KOPT-K1 (cell line): ENCODE measurements at regions not wholly inside any gene's neighbourhood (a gene's known extent, or its start where the extent isn't known, plus 50 kb on each side); places are given as distances from the start of the nearest gene placed in this dataset.

Experiments
- H3K27ac ChIP-seq: fragments of 200-600 bp; sonication (generic); 2 replicates; pipeline ENCODE4 v1.5.1; 2016; ENCODE audit warnings: antibody characterized with exemption, mild to moderate bottlenecking, low read depth, low read length; ENCODE audit not compliant: poor library complexity, severe bottlenecking
- H3K36me3 ChIP-seq: fragments of 200-600 bp; sonication (generic); 2 replicates; pipeline ENCODE4 v1.5.1; 2017; ENCODE audit warnings: antibody characterized with exemption, mild to moderate bottlenecking, low read length, moderate library complexity; ENCODE audit not compliant: insufficient read depth
- H3K9me3 ChIP-seq: fragments of 200-600 bp; sonication (generic); 2 replicates; pipeline ENCODE4 v1.5.1; 2017; ENCODE audit warnings: antibody characterized with exemption, low read length, mild to moderate bottlenecking; ENCODE audit not compliant: insufficient read depth, poor library complexity, severe bottlenecking

DNA sequence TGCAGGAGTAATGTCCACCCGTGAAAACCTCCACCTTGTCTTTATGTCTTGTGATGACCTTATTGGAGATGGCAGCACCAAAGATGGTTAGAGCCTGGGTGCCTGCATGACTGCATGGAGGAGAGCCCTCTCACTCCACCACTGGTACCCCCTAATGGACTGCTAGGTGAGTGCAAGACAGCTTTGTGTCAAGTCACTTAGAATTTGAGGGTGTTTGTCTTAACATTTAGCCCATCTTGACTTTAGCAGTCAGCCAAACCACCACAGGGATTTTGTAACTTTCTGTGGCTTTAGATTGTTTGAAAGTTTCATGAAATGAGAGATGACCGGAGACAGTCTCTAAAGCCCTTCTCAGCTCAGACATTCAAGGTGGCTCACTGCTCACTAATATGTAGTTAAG, 232.9 kb upstream of the NCAM1 start:
- H3K36me3 ChIP-seq: no peaks in the 10 kb centered on the region
- H3K9me3 ChIP-seq: no peaks in the 10 kb centered on the region
- no peak overlapping the region for H3K27ac ChIP-seq

DNA sequence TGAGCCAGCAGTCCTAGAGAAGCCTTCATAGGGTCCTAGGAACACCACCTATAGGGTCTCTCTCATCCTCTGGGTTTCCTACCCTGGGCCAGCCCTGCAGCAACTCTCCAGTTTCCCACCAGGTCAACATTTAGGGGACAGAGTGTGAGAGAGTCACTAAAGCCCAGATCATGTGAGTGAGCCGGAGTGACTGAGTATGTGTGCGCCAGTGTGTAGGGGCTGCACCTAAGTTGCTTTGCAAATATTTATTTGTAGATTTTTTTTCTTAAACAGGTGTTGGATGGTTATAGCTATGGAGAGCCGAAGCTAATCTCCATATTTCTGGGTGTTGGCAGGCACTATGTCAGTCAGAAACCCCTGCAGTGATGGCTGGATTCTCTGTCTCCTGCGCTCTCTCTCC, 232.5 kb upstream of the NCAM1 start:
- no peak overlapping the region for H3K27ac ChIP-seq
- H3K36me3 ChIP-seq: no peaks in the 10 kb centered on the region
- no peaks in the 10 kb centered on the region for H3K9me3 ChIP-seq

DNA sequence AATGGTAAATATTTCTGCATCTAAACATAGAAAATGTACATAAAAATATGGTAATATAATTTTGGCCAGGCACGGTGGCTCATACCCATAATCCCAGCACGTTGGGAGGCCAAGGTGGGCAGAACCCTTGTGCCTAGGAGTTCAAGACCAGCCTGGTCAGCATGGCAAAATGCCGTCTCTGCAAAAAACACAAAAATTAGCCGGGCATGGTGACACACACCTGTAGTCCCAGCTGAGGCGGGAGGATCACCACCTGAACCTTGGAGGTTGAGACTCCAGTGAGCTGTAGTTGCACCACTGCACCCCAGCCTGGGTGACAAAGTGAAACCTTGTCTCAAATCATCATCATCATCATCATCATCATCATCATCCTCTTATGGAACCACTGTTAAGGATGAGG, 230.6 kb upstream of the NCAM1 start:
- H3K36me3 ChIP-seq: no peaks in the 10 kb centered on the region

DNA sequence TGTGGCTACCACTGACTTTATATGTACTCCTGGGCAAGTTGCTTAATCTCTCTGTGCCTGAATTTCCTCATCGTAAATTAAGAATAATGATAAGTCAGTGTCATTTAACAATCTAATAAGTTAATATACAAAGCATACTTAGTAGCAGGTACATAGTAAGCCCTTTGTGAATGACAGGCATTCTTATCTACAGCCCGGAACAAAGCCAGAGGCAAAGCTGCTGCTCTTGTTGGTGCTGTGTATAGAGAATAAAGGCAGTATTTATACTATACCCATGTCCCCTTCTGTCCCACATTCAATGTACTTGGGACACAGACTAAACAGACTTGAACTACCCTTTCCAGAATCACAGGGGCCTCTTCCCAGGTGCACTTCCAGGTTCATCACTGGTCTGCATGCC, 229.7 kb upstream of the NCAM1 start:
- Histone ChIP-seq H3K9me3 (no peaks in the 10 kb centered on the region), H3K27ac (no peak overlapping the region), H3K36me3 (no peaks in the 10 kb centered on the region)

More for the DNA sequence above, 230.6 kb upstream of the NCAM1 start:
- Histone ChIP-seq H3K27ac (no peak overlapping the region), H3K9me3 (no peaks in the 10 kb centered on the region)

DNA sequence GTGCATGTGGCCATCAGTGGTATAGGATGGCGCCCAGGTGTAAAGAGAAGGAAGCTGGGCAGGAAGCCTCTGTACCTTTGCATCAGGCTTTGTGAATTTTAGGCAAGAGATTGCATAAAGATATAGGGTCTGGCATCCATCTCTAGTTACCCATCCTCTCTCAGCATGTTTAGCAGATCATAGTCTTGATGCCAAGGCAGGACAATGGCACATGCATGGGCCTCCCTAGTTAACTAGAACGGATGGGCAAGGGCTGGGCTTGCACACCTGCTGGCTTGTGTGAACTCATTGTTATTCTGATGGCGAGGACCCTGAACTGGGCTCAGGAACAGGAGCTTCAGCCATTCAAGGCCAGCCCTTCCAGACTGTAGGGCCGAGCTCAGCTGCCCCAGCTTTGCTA, 229.2 kb upstream of the NCAM1 start:
- H3K9me3 ChIP-seq: no peaks in the 10 kb centered on the region
- H3K36me3 ChIP-seq: no peaks in the 10 kb centered on the region
- no peak overlapping the region for H3K27ac ChIP-seq

DNA sequence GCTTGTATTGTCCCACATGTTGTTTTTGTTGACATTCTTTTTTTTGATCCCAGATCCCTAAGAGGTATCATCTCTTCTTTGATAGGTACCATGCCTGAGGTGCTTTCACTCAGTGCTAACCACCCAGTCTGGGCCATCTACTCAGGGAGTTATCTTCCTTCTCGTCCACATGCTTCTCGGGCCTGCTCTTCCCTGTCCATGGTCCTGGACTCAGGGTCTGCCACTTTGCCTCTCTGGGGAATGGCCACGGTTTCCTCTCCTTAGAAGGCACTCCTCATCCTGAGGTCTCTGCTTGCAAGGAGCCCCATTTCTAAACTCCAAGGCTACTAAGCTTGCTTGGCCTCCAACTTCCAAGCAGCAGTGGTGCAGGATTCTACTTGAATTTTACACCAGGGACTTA, 227.0 kb upstream of the NCAM1 start:
- Histone ChIP-seq H3K36me3 (no peaks in the 10 kb centered on the region), H3K27ac (no peak overlapping the region), H3K9me3 (no peaks in the 10 kb centered on the region)

DNA sequence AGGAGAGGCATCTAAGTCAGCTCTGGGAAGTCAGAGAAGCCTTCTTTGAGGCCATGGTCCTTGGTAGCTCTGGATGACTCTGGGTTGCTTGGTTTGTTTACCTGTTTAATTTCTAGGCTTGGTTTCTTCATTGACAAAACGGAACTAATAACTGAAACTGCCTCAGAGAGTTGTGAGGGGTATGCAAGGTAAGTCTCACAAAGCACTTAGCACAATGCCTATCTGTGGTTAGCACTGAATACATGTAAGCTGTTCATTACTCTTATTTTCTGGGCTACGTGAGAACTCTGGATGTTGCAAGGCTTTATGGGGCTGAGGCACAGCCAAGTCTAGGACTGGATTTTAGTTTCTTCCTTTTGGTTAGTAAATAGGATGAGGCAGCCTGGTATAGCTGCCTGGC, 225.8 kb upstream of the NCAM1 start:
- Histone ChIP-seq H3K27ac (no peak overlapping the region), H3K36me3 (no peaks in the 10 kb centered on the region), H3K9me3 (no peaks in the 10 kb centered on the region)

DNA sequence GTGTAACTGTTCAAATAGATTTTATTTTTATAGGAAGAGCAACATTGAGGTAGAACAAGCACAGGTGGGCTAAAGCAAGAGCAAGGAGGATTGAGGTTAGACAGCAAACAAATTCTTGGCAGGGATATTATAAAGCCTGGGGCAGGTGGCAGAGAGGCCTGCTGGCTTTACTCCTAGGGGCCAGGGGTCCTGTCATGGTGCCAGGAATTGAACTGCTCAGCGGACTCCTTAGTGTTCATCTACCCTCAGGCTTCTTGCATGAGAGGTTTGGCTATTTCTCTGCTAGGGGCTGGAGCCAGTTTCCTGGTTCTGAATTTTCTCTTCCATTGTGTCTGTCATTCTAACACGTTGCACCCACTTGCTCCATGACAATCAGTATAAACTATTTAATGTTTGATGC, 217.2 kb upstream of the NCAM1 start:
- Histone ChIP-seq H3K36me3 (no peaks in the 10 kb centered on the region), H3K27ac (no peak overlapping the region), H3K9me3 (no peaks in the 10 kb centered on the region)

DNA sequence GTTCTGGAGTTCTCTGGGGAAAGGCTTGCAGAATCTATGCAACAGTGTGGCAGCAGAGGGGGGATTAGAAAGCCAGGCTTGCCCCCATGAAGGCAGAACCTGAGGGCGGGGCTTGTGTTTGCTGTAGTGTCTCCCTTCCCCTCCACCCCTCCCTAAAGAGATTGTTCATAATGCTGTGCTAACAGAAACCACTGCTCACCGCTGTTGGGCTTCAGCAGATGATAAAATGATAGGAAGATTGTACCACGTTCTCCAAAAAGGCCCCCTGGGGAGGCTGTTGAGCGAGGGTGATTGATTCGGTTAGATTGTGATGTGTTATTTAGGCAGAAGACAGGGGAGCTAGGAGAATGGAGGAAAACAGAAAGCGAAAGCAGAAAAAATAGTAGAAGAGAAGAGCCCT, 215.2 kb upstream of the NCAM1 start:
- Histone ChIP-seq H3K36me3 (no peaks in the 10 kb centered on the region), H3K9me3 (no peaks in the 10 kb centered on the region), H3K27ac (no peak overlapping the region)

DNA sequence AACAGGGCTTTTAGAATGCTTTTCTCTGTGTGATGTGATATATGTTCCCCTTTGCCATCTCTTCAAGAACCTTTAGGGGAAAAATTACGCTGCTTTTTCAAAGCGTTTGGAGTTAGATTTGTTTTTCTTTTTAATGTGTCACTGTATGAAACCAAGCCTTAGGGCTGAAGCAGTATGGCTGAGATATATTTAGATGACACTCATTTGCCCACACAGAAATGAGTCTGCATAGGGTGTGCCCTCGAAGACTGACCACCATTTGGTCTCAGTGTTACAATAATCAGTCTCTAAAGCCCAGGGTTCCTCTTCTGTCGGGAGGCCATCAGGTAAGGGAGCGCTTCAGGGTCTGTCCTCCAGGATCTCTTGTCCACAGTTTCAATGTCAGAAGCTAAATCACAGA, 213.0 kb upstream of the NCAM1 start:
- H3K9me3 ChIP-seq: no peaks in the 10 kb centered on the region
- no peaks in the 10 kb centered on the region for H3K36me3 ChIP-seq
- no peak overlapping the region for H3K27ac ChIP-seq

DNA sequence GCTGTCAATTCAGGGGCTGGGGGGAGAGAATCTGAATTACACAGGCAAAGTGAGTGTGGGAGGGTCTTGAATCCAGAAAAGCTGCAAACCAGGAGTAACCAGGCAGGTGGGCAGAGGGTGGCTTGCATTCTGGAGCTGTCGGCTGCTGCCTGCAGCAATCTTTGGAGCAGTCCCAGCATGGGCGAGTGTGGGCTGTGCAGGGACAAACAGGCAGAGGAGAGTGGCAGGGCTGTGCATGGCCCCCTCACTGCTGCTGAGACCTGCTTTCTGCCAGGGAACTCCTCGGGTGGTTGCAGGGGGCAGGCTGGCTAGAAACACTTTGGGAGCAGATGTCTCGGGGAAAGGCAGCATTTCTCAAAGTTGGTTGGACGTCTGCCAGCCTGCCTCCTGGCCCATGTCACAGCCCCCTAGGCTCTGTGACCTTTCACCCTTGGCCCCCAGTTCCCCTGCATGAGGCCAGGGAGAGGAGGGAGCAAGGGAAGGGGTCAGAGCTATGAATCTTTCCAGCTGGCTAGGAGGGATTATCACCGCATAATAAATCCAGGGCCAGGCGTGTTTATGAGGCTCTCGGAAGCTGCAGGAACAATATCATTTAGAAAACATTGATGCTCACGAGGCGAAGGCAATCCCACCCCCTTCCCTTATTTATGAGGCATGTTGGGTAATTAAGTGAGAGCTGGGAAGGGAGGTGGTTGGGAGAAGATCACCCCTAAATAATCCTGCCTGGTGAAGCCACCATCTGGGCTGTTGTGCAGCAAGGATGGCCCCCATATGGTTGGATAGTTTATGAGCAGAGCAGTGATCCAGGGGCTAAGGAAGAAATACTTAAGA, 212.3 kb upstream of the NCAM1 start:
- no peak overlapping the region for H3K27ac ChIP-seq
- H3K36me3 ChIP-seq: no peaks in the 10 kb centered on the region
- no peaks in the 10 kb centered on the region for H3K9me3 ChIP-seq

DNA sequence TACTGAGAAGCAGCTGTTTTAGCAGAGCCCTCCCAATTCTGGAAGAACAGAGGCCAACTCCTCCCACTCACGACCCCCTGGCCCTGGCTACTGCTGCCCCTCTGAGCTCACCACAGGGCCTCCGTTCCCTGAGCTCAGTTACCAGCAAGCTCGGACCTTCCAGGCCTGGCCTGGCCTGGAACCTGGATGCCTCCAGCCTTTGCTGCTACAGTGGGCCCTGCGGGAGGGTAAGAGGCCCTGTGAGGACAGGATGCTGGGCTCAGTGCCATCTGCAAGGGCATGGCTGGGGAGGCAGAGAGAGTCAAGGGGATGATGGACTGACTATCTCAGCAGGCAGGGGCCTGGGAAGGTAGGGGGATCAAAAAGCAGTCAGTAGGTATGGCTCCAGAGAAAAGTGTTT, 209.9 kb upstream of the NCAM1 start:
- Histone ChIP-seq H3K27ac (no peak overlapping the region), H3K9me3 (no peaks in the 10 kb centered on the region), H3K36me3 (no peaks in the 10 kb centered on the region)

DNA sequence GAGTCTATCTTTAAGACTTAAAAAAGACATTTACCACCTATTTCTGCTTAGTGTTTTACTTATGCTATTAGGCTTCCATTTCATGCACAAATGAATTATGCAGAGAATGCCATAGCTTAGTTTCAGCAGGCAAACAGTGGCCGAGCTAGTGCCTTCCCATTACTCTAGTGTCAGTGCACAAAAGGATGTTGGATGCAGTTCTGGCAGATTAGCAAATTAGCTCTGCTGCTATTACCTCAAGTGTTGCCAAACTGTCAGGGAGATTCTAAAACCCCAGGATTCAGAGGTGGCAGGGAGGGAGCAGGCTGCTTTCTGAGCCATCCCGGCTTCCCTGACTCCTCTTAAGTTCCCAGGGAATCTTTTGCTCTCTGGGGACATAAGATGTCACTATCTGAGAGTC, 209.4 kb upstream of the NCAM1 start:
- Histone ChIP-seq H3K36me3 (no peaks in the 10 kb centered on the region), H3K27ac (no peak overlapping the region), H3K9me3 (no peaks in the 10 kb centered on the region)

DNA sequence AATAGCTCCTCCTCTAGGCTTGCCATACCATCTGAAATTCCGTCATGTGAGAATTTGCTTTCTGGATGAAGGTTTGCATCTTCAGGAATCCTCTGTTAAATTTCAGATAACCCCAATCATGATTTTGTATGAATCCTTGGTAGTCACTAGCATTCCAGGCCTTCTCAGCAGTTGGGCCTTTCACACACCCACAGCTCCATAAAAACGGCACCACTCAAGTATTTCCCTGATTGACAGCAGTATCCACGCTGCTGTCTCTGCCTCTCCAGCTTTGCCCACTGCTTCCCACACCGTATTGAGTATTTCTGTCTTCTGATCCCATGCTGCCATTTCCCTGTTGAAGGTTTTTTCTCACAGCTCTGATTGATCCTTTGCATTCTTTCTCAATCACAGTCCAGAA, 208.7 kb upstream of the NCAM1 start:
- no peak overlapping the region for H3K27ac ChIP-seq
- H3K9me3 ChIP-seq: no peaks in the 10 kb centered on the region
- H3K36me3 ChIP-seq: no peaks in the 10 kb centered on the region

DNA sequence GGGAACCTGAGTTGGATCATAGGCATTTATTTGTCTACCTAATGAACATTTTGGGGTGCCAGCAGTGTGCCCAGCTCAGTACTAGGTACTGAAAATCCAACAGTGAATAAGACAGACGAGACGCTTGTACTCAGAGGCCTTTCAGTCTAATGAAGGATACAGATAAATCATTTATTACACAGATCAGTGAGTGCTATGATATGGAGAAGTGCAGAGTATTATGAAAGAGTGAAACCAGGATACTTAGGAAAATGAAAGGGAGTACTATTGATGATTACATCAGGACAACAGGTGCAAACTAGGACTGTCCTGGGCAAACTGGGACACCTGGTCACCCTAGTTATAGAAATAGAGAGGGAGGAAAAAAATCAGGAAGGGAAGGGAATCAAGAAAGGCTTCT, 207.5 kb upstream of the NCAM1 start:
- Histone ChIP-seq H3K9me3 (no peaks in the 10 kb centered on the region), H3K27ac (no peak overlapping the region), H3K36me3 (no peaks in the 10 kb centered on the region)

DNA sequence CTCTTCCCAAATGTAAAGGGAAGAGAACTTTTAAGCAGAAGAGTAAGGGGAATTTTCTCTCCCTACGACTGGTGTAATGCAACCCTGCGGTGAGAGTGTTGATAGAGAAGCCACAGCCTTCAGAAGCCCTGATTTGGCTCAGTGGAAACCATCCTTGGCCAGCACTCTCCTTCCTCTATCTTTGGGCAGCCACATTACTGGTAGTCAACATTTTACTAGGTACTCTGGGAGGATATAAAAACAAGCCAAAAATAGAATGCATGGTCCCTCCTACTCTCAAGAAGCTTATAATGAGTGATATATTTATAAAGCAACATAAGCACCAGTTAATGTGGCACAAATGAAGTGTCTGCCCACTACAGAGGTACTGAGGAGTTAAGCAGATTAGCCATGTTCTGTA, 201.8 kb upstream of the NCAM1 start:
- Histone ChIP-seq H3K36me3 (no peaks in the 10 kb centered on the region), H3K9me3 (no peaks in the 10 kb centered on the region), H3K27ac (no peak overlapping the region)
